Stomach (tissue), 4 donors: ENCODE measurements at regions not wholly inside any gene's neighbourhood (a gene's known extent, or its start where the extent isn't known, plus 50 kb on each side); places are given as distances from the start of the nearest gene placed in this dataset.

ENCODE experiments used
- CTCF ChIP-seq, 7 experiments: fragments of 450-650 bp in 4 of 7; fragments of 200-600 bp in 3 of 7; sonication (generic) in 3 of 7; IDR thresholded peaks; one replicate each; pipeline ENCODE4 v1.5.1; 2016 to 2019; ENCODE audit warnings: antibody characterized with exemption in 7 of 7, control low read depth in 2 of 7, mild to moderate bottlenecking in 1 of 7
- EP300 ChIP-seq: sonication (generic); formaldehyde crosslinking; IDR thresholded peaks from one replicate; pipeline ENCODE4 v1.6.1; 2017; ENCODE audit warnings: antibody characterized with exemption

DNA sequence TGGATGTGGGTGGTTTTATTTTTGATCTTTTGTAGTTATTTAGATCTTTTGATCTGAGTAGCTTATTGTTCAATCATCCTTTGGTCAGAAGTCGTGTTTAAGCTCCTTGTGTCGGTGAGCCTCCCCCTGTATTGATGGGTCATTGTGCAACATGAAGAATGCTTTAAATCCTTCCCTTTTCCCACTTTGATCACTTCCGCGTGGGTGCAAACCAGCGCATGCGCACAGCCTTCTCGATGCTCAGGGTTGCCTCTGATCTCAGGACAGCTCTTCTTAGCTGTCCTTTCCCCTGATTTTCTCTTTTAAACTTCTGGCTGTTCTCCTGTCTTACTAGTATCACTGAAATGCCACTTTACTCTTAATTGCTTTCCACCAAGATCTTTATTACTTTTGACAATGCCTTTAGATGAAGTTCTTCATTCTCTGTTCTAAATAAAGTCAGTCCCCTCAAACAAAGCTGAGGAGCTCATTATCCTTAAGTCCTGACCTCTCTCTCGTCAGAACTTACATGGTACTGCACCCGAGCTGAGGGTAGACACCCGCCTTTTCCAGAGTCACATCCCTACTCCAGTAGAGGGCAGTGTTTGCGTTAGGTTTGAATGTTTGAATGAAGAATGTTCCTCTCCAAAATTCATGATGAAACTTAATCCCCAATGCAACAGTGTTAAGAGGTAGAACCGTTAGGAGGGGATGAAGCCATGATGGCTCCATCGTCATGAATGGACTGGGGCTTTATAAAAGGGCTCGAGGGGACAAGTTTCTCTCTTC, 547.9 kb upstream of the TMPRSS15 start:
- TF ChIP-seq CTCF (IDR thresholded peaks at IDR 0.05) (peak in 4 of 7 experiments; percentile 7 to 28 (median 14)), EP300 (no peak)
